Choroid plexus epithelial cell (primary cell): ENCODE measurements at regions not wholly inside any gene's neighbourhood (a gene's known extent, or its start where the extent isn't known, plus 50 kb on each side); places are given as distances from the start of the nearest gene placed in this dataset.
A peak's percentile ranks its signal among the peaks of the same experiment; 100 is the strongest.

ENCODE experiments used
- DNase-seq: peaks from one replicate; pipeline ENCODE4 v3.0.0-alpha.2; 2010; ENCODE audit warnings: low read depth
- H3K4me3 ChIP-seq: 2 replicates; pipeline ENCODE4 v1.5.1; 2011; ENCODE audit warnings: low read depth, mild to moderate bottlenecking, control low read depth, low read length, moderate library complexity
- TF ChIP-seq, protein P1 (sequence below): conservative IDR thresholded peaks from 2 replicates; pipeline ENCODE4 v1.5.1; 2011; ENCODE audit warnings: low read depth, mild to moderate bottlenecking, control low read depth, inconsistent platforms, low read length, moderate library complexity

DNA sequence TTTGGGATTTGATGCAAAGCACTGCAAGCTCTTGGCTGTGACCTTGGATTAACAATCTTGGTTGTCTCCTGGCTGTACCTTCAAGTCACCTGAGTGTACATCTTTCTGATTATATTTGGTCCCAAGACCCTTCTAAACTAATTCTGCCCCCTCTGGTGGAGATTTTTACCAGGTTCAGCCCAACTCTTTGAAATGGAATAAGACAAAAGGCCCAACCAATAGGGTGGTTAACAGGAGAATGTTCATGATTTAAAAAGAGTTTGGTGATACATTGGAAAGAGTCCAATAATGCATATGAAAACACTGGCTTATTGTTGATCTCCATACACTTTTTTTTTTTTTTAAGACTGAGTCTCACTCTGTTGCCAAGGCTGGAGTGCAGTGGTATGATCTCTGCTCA, 77.5 kb upstream of the CD83 start:
- DNase-seq: no peak

DNA sequence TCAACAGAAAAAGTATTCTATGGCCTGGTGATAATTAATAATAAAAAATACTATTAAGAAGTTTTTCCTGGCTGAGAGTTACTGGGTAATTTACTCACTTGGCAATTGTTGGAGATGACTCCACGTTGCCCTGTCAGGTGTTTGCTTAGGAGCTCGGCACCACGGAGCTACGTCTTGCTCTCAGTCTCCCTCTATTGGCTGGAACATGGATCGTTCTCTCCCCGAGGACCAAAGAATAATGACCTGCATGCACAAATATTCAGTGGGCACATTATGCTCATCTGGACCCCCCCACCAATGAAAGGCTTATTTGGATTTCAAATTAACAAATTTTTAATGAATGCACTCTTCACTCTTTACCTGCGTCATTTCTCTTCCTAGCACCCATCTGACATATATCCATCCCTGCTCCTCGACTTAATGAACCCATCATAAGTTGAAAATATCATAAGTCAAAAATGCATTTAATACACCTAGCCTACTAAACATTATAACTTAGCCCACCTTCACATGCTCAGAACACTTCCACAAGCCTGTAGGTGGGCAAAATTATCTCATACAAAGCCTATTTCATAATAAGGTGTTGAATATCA, 71.0 kb upstream of the CD83 start:
- TF ChIP-seq, protein P1, sequence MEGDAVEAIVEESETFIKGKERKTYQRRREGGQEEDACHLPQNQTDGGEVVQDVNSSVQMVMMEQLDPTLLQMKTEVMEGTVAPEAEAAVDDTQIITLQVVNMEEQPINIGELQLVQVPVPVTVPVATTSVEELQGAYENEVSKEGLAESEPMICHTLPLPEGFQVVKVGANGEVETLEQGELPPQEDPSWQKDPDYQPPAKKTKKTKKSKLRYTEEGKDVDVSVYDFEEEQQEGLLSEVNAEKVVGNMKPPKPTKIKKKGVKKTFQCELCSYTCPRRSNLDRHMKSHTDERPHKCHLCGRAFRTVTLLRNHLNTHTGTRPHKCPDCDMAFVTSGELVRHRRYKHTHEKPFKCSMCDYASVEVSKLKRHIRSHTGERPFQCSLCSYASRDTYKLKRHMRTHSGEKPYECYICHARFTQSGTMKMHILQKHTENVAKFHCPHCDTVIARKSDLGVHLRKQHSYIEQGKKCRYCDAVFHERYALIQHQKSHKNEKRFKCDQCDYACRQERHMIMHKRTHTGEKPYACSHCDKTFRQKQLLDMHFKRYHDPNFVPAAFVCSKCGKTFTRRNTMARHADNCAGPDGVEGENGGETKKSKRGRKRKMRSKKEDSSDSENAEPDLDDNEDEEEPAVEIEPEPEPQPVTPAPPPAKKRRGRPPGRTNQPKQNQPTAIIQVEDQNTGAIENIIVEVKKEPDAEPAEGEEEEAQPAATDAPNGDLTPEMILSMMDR: peak; percentile 89
- peak; percentile 69 for DNase-seq
- no peak overlapping the region for H3K4me3 ChIP-seq

More for the DNA sequence above, 77.5 kb upstream of the CD83 start:
- H3K4me3 ChIP-seq: no peak overlapping the region
- TF ChIP-seq, protein P1: peak; percentile 8

DNA sequence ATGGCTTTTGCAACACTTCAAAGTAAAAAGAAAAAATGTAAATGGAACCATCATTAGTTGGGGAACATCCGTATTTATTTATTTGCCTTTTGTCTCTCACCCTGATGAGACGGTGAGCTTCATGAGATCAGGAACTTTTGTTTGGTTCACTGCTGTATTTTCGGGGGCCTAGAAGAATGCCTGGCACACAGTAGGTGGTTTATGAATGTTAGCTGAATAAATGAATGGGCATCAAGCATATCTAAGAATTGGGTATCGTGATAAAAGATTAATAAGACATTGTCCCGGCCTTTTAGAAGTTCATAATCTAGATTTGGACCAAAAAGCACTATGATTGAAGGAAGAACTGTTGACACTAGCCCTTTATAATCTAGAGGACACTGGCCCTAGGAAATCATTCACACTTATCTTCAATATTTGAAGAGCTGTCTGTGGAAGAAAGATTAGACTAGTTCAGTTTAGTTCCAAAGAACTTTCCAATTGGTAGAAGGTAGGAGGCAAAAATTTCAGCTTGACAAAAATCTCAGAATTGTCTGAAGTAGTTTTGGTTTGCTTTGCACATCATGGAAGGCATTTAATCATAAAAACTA, 70.3 kb upstream of the CD83 start:
- TF ChIP-seq, protein P1: no peak
- H3K4me3 ChIP-seq: no peak overlapping the region
- no peak for DNase-seq

DNA sequence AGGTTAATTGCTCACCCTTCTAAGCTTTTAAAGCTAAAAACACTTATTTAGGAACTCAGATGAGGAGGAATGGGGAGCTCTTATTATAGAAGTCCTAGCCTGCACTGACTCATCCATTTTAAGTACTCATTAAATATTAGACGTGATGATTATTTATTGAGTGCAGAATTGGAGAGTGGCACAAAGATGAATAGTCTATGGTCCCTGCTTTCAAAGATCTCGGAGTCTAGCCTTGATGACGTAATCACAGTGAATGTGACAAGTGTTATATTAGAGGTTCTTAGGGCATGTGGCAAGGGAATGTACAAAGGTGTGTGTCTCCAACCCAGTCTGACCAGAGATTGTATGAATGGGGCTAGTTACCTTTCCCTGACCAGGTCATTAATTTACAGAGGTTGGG, 68.7 kb upstream of the CD83 start:
- no peak overlapping the region for H3K4me3 ChIP-seq
- DNase-seq: no peak
- TF ChIP-seq, protein P1: no peak

DNA sequence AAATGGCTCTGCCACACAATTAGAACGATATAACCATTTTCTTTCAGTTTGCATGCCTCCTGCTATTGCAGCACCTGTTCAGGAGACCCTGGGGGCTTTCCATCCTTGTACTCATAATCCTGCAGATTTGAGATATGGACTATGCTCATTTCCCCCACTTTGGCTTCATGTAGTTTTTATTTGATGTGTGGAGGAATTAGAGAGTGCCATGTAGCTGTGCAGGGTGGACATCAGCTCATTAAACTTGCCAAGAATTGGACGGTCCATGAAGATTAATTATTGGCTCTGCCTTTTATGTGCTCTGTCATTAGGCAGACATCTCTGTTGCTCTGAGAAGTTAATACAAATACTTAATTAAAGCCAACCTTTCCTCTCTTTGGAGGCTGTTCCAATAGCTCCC, 66.2 kb upstream of the CD83 start:
- no peak for DNase-seq

DNA sequence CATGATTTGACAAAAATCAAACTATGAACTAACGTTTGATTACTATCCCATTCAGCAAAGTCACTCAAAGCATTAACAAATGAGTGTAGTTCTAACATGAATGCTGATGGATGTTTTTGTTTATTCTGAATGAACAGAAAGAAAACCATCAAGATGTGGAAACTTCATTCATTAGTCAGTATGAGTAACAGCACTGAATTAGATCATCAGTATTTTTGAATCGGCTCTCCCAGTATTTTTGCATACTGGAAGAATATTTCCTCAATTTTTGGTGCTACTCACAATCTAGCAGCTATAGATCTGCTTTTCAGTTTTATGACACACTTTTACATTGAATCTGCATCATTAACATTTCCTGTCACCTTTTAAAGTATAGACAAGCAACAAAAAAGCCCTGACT, 63.8 kb upstream of the CD83 start:
- DNase-seq: no peak
- TF ChIP-seq, protein P1: no peak
- H3K4me3 ChIP-seq: no peak overlapping the region

More for the DNA sequence above, 66.2 kb upstream of the CD83 start:
- no peak overlapping the region for H3K4me3 ChIP-seq
- TF ChIP-seq, protein P1: no peak

DNA sequence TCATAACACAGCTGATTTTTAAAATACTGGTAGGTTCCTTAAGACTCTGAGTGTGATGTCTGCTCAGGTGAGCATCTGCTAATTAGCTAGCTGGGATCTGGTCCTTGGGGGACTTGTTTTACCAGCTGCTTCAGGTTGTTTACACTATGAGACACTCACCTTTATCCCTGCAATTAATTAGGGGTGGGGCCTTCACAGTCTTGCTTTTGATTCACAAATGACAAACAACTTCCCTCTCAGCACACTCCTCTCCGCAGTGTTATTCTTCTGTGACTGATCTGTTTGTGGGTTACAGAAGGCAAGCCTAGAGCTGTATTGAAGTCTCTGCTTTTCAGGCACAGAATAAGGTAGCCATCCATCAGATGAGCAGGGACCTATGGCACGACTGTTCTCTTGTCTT, 62.0 kb upstream of the CD83 start:
- DNase-seq: no peak
- H3K4me3 ChIP-seq: no peak overlapping the region
- TF ChIP-seq, protein P1: no peak
